Caco-2 (cell line): ENCODE measurements at regions not wholly inside any gene's neighbourhood (a gene's known extent, or its start where the extent isn't known, plus 50 kb on each side); places are given as distances from the start of the nearest gene placed in this dataset.

Experiments used
- BruUV-seq: library from RNA; stranded (reverse); fragments of 400-500 nt; replicated peaks from 2 replicates; lab custom pipeline; 2021; lab: Mats Ljungman, UMichigan
- CTCF ChIA-PET: fragments of 300-600 bp; sonication (Branson Sonifier 250); formaldehyde crosslinking; loops from one replicate; lab custom pipeline; 2022; ENCODE audit warnings: antibody characterized with exemption; lab: Charles Lee
- POLR2A ChIA-PET: fragments of 300-600 bp; sonication (Branson Sonifier 250); formaldehyde crosslinking; loops from one replicate; lab custom pipeline; 2022; ENCODE audit warnings: antibody characterized with exemption; lab: Charles Lee
- DNase-seq, 2 experiments: peaks; one replicate each; pipeline versions ENCODE4 v3.0.0 to v3.0.0-alpha.2; 2020 to 2022
- H3K27me3 ChIP-seq: replicated peaks from 2 replicates; pipeline ENCODE4 v1.6.0; 2011; ENCODE audit warnings: low read length; ENCODE audit not compliant: control insufficient read depth, insufficient read depth
- H3K36me3 ChIP-seq: 2 replicates; pipeline ENCODE4 v1.5.1; 2011; ENCODE audit warnings: low read length; ENCODE audit not compliant: control insufficient read depth, insufficient read depth
- H3K4me1 ChIP-seq: fragments of 250-450 bp; sonication (Bioruptor Pico); 2 replicates; pipeline ENCODE4 v1.5.1; 2020; ENCODE audit warnings: mild to moderate bottlenecking
- H3K4me3 ChIP-seq: 2 replicates; pipeline ENCODE4 v1.5.1; 2011; ENCODE audit warnings: low read depth, mild to moderate bottlenecking, control low read depth, low read length
- H3K9me3 ChIP-seq: fragments of 250-450 bp; sonication (Bioruptor Pico); 2 replicates; pipeline ENCODE4 v1.5.1; 2020; ENCODE audit warnings: mild to moderate bottlenecking, moderate library complexity
- H3K27ac Mint-ChIP-seq: one replicate; pipeline ENCODE4 v1.8.0; 2022; ENCODE audit warnings: mixed read lengths; ENCODE audit not compliant: unreplicated experiment
- H3K27me3 Mint-ChIP-seq: one replicate; pipeline ENCODE4 v1.8.0; 2022; ENCODE audit warnings: mixed read lengths; ENCODE audit not compliant: insufficient read depth, unreplicated experiment
- H3K36me3 Mint-ChIP-seq: one replicate; pipeline ENCODE4 v1.8.0; 2022; ENCODE audit warnings: mild to moderate bottlenecking, mixed read lengths; ENCODE audit not compliant: insufficient read depth, unreplicated experiment
- H3K4me1 Mint-ChIP-seq: one replicate; pipeline ENCODE4 v1.8.0; 2022; ENCODE audit warnings: low read depth, mixed read lengths; ENCODE audit not compliant: unreplicated experiment
- H3K4me3 Mint-ChIP-seq: one replicate; pipeline ENCODE4 v1.8.0; 2022; ENCODE audit warnings: mild to moderate bottlenecking, moderate library complexity, mixed read lengths; ENCODE audit not compliant: unreplicated experiment
- H3K9me3 Mint-ChIP-seq: one replicate; pipeline ENCODE4 v1.8.0; 2022; ENCODE audit warnings: mixed read lengths; ENCODE audit not compliant: unreplicated experiment
- intact Hi-C: fragments of 100-400 bp; cut with micrococcal nuclease; formaldehyde crosslinking; loops from one replicate; pipeline ENCODE4 v1.10.0; 2022; ENCODE audit not compliant: unreplicated experiment
- TF ChIP-seq, protein P1 (sequence below), 2 experiments: fragments of 200-600 bp in 1 of 2; IDR thresholded peaks; 1 replicate in 1 of 2; 2 replicates in 1 of 2; pipeline versions ENCODE4 v1.5.1 to v1.8.0; 2011 to 2022; ENCODE audit warnings: antibody characterized with exemption in 1 of 2, control low read depth in 1 of 2, inconsistent platforms in 1 of 2, low read depth in 1 of 2, low read length in 1 of 2, mild to moderate bottlenecking in 1 of 2, moderate library complexity in 1 of 2; ENCODE audit not compliant: insufficient read depth in 1 of 2, severe bottlenecking in 1 of 2, unreplicated experiment in 1 of 2

- intact Hi-C loops, result no loop called here
- POLR2A ChIA-PET, result no interaction called here
- no peaks in the 10 kb centered on the region for H3K4me1 Mint-ChIP-seq
- H3K4me3 ChIP-seq, result no peak overlapping the region
- H3K36me3 ChIP-seq, result no peaks in the 10 kb centered on the region
- no peak overlapping the region for H3K27ac Mint-ChIP-seq
- CTCF ChIA-PET, result no interaction called here
- no peak overlapping the region for H3K4me3 Mint-ChIP-seq
- no peaks in the 10 kb centered on the region for H3K9me3 ChIP-seq
- no peaks in the 10 kb centered on the region for H3K27me3 Mint-ChIP-seq
- TF ChIP-seq, protein P1, sequence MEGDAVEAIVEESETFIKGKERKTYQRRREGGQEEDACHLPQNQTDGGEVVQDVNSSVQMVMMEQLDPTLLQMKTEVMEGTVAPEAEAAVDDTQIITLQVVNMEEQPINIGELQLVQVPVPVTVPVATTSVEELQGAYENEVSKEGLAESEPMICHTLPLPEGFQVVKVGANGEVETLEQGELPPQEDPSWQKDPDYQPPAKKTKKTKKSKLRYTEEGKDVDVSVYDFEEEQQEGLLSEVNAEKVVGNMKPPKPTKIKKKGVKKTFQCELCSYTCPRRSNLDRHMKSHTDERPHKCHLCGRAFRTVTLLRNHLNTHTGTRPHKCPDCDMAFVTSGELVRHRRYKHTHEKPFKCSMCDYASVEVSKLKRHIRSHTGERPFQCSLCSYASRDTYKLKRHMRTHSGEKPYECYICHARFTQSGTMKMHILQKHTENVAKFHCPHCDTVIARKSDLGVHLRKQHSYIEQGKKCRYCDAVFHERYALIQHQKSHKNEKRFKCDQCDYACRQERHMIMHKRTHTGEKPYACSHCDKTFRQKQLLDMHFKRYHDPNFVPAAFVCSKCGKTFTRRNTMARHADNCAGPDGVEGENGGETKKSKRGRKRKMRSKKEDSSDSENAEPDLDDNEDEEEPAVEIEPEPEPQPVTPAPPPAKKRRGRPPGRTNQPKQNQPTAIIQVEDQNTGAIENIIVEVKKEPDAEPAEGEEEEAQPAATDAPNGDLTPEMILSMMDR (IDR thresholded peaks at IDR 0.05; ENCODE audit: insufficient read depth in 1 of 2, low read depth in 1 of 2, low read length in 1 of 2, severe bottlenecking in 1 of 2, unreplicated experiment in 1 of 2), result no peak
- no peaks in the 10 kb centered on the region for H3K4me1 ChIP-seq
- H3K9me3 Mint-ChIP-seq, result peaks cover 9% of the 10 kb centered on the region
- BruUV-seq, result no TSS peak
- no peaks in the 10 kb centered on the region for H3K27me3 ChIP-seq
- DNase-seq, result no peak
- H3K36me3 Mint-ChIP-seq, result no peaks in the 10 kb centered on the region
Observed at GRCh38 chr13:81334481-81334880, 993.6 kb upstream of the SPRY2 start.

- Histone ChIP-seq H3K27me3 (no peaks in the 10 kb centered on the region), H3K36me3 (no peaks in the 10 kb centered on the region), H3K4me1 (no peaks in the 10 kb centered on the region), H3K4me3 (no peak overlapping the region), H3K9me3 (no peaks in the 10 kb centered on the region)
- no peak for DNase-seq
- ChIA-PET POLR2A (no interaction called here), CTCF (no interaction called here)
- no peak overlapping the region for H3K27ac Mint-ChIP-seq
- TF ChIP-seq, protein P1 (IDR thresholded peaks at IDR 0.05; ENCODE audit: insufficient read depth in 1 of 2, low read depth in 1 of 2, low read length in 1 of 2, severe bottlenecking in 1 of 2, unreplicated experiment in 1 of 2), result no peak
- no peaks in the 10 kb centered on the region for H3K4me1 Mint-ChIP-seq
- no peaks in the 10 kb centered on the region for H3K36me3 Mint-ChIP-seq
- H3K9me3 Mint-ChIP-seq, result no peaks in the 10 kb centered on the region
- BruUV-seq, result no TSS peak
- intact Hi-C loops, result no loop called here
- H3K27me3 Mint-ChIP-seq, result no peaks in the 10 kb centered on the region
- H3K4me3 Mint-ChIP-seq, result no peak overlapping the region
Observed at GRCh38 chr13:81326913-81327312, 986.0 kb upstream of the SPRY2 start.

DNA sequence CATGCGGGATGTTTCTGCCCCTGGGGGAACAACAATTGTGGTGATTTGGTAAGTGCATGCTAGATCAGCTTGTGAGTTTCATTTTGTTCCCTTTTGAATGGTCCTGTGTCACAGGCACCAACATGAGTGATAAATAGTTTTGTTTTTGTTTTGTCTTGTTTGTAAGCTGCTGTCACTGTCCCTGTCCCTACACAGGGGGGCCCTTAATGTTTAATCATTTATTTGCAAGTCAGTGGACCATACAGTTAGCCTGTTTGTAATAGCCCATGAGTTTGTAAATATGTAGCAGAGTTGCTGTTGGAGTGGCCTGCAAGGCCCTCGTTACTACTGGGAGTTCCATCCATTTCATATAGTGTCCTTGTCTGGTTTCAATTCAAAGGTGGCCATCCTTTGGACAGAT is 979.6 kb upstream of the SPRY2 start:
- ChIA-PET CTCF (no interaction called here), POLR2A (no interaction called here)
- Mint-ChIP-seq H3K27ac (no peak overlapping the region), H3K4me1 (no peaks in the 10 kb centered on the region), H3K4me3 (no peak overlapping the region), H3K36me3 (no peaks in the 10 kb centered on the region), H3K27me3 (no peaks in the 10 kb centered on the region), H3K9me3 (no peaks in the 10 kb centered on the region)
- intact Hi-C loops, result no loop called here
- Histone ChIP-seq H3K4me3 (no peak overlapping the region), H3K27me3 (no peaks in the 10 kb centered on the region), H3K9me3 (peaks cover 3% of the 10 kb centered on the region; the same call in 1 of the 2 replicates), H3K4me1 (no peaks in the 10 kb centered on the region), H3K36me3 (no peaks in the 10 kb centered on the region)
- BruUV-seq, result no TSS peak
- TF ChIP-seq, protein P1 (IDR thresholded peaks at IDR 0.05; ENCODE audit: insufficient read depth in 1 of 2, low read depth in 1 of 2, low read length in 1 of 2, severe bottlenecking in 1 of 2, unreplicated experiment in 1 of 2), result no peak
- no peak for DNase-seq
